GM21723 (cell line): ENCODE measurements at regions not wholly inside any gene's neighbourhood (a gene's known extent, or its start where the extent isn't known, plus 50 kb on each side); places are given as distances from the start of the nearest gene placed in this dataset.

Experiments used
- ATAC-seq: cut with Tn5 transposase; IDR thresholded peaks from one replicate; pipeline ENCODE4 v1.9.1; 2021; ENCODE audit warnings: mild to moderate bottlenecking, moderate library complexity; ENCODE audit not compliant: unreplicated experiment

- peak; percentile 56 for ATAC-seq
Observed at GRCh38 chr5:62689599-62690368, 111.2 kb downstream of the LRRC70 start.

DNA sequence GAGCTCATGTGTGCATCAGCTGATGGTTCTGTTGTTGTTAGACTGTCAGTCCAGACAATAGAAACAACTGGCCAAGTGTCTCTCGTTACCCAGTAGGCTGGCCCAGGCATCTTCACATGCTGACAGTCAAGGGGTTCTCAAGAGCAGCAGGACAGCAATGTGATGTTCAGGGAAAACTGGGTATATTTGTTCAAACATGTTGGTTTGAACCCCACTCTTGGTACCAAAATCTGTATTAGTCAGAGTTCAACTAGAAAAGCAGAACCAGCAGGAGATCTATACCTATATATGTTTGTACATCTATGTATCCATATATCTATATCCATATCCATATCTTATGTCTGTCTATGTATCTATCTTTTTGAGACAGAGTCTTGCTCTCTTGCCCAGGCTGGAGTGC lies 108.1 kb downstream of the LRRC70 start:
- no peak for ATAC-seq

GRCh38 chr5:62685221-62685620 lies 106.6 kb downstream of the LRRC70 start:
- no peak for ATAC-seq

- ATAC-seq: no peak
Observed at GRCh38 chr5:62684310-62684709, 105.7 kb downstream of the LRRC70 start.

GRCh38 chr5:62682059-62682458 lies 103.4 kb downstream of the LRRC70 start:
- no peak for ATAC-seq

DNA sequence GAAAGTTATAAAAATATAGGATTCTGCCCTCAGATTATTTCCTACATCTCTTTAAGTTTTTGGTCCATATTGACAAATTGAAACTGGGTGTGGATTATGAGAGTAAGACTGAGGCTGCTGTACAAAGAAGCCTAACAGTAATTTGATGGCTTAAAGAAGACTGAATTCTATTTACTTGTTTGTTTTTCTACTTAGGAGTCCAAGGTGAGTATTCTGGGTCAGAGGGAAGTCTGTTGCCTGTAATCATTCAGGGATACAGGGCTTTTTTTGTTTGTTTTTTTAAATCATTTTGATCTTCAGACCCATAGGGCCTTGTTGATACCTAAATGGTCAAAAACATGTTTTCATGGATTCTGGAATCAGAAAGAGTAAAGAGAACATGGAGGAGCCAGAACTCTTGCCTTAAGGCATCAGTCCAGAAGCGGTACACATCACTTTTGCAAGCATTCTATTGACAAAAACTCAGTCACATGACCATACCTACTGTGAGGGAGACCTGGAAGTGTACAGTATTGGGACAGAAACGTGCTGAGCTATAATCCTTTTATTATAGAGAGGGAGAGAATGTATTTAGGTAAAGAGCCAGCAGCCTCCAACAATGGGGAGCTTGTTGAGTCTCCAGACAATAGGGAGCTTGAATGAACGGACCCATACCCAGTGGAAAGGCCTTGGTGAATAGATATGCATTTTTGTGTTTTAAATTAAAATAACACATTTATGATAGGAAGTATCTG lies 102.7 kb downstream of the LRRC70 start:
- ATAC-seq: no peak

GRCh38 chr5:62680121-62680520 lies 101.5 kb downstream of the LRRC70 start:
- ATAC-seq: no peak
